ENCODE measurements at regions not wholly inside any gene's neighbourhood (a gene's known extent, or its start where the extent isn't known, plus 50 kb on each side); places are given as distances from the start of the nearest gene placed in this dataset.

- no peak overlapping the region for H3K4me3 ChIP-seq (ENCODE audit: low read depth in 1 of 3, low read length in 3 of 3)
- DNase-seq (ENCODE audit: low spot score), result no peak
- no peaks in the 10 kb centered on the region for H3K9me3 ChIP-seq (ENCODE audit: control insufficient read depth in 4 of 4, low read length in 3 of 4)
- H3K36me3 ChIP-seq (ENCODE audit: control insufficient read depth in 4 of 4, insufficient read depth in 3 of 4, low read depth in 1 of 4, low read length in 3 of 4), result no peaks in the 10 kb centered on the region
- H3K9ac ChIP-seq (ENCODE audit: low read depth in 1 of 2, low read length in 2 of 2), result no peak overlapping the region
- no peak overlapping the region for H3K27ac ChIP-seq (ENCODE audit: low read depth in 1 of 2, low read length in 2 of 2)
- H3K4me1 ChIP-seq (ENCODE audit: control insufficient read depth in 4 of 4, insufficient read depth in 4 of 4, low read length in 3 of 4), result peaks cover 0 to 18% (median 8%) of the 10 kb centered on the region in 4 donors
- no peaks in the 10 kb centered on the region for H3K27me3 ChIP-seq (ENCODE audit: control insufficient read depth in 4 of 4, insufficient read depth in 4 of 4, low read length in 3 of 4)
- TF ChIP-seq RXRA (IDR thresholded peaks at IDR 0.05) (no peak), FOXA2 (IDR thresholded peaks at IDR 0.05) (no peak), NR2F2 (IDR thresholded peaks at IDR 0.05) (no peak), JUND (IDR thresholded peaks at IDR 0.05) (no peak), FOXA1 (IDR thresholded peaks at IDR 0.05) (no peak), HNF4G (IDR thresholded peaks at IDR 0.05) (no peak)
Observed at GRCh38 chr1:228812961-228813360, 77.7 kb downstream of the RHOU start.

- H3K4me1 ChIP-seq (ENCODE audit: control insufficient read depth in 4 of 4, insufficient read depth in 4 of 4, low read length in 3 of 4), result peaks cover 0 to 18% (median 8%) of the 10 kb centered on the region in 4 donors
- no peak overlapping the region for H3K9ac ChIP-seq (ENCODE audit: low read depth in 1 of 2, low read length in 2 of 2)
- TF ChIP-seq RXRA (IDR thresholded peaks at IDR 0.05), result no peak
- no peak for TF ChIP-seq ZBTB33 (IDR thresholded peaks at IDR 0.05)
- TF ChIP-seq NR2F2 (IDR thresholded peaks at IDR 0.05), result no peak
- TF ChIP-seq TAF1 (conservative IDR thresholded peaks at IDR 0.05), result no peak
- TF ChIP-seq HNF4G (IDR thresholded peaks at IDR 0.05), result no peak
- no peak for TF ChIP-seq JUND (IDR thresholded peaks at IDR 0.05)
- no peak for TF ChIP-seq HNF4A (conservative IDR thresholded peaks at IDR 0.05)
- no peaks in the 10 kb centered on the region for H3K9me3 ChIP-seq (ENCODE audit: control insufficient read depth in 4 of 4, low read length in 3 of 4)
- 67% methylated on average over 4 of the region's 4 CpGs for whole genome bisulfite sequencing
- no peak overlapping the region for H3K4me3 ChIP-seq (ENCODE audit: low read depth in 1 of 3, low read length in 3 of 3)
- H3K27me3 ChIP-seq (ENCODE audit: control insufficient read depth in 4 of 4, insufficient read depth in 4 of 4, low read length in 3 of 4), result no peaks in the 10 kb centered on the region
- no peak overlapping the region for H3K27ac ChIP-seq (ENCODE audit: low read depth in 1 of 2, low read length in 2 of 2)
- no peak for DNase-seq (ENCODE audit: low spot score)
- no peaks in the 10 kb centered on the region for H3K36me3 ChIP-seq (ENCODE audit: control insufficient read depth in 4 of 4, insufficient read depth in 3 of 4, low read depth in 1 of 4, low read length in 3 of 4)
Observed at GRCh38 chr1:228814176-228814575, 78.9 kb downstream of the RHOU start.

- TF ChIP-seq ZBTB33 (IDR thresholded peaks at IDR 0.05) (no peak), ATF3 (IDR thresholded peaks at IDR 0.05) (no peak), JUND (IDR thresholded peaks at IDR 0.05) (no peak), YY1 (IDR thresholded peaks at IDR 0.05) (no peak), MAX (IDR thresholded peaks at IDR 0.05) (no peak), REST (IDR thresholded peaks at IDR 0.05) (no peak), SP1 (IDR thresholded peaks at IDR 0.05) (no peak), HNF4A (conservative IDR thresholded peaks at IDR 0.05) (no peak), RAD21 (IDR thresholded peaks at IDR 0.05) (no peak)
- H3K27me3 ChIP-seq (ENCODE audit: control insufficient read depth in 4 of 4, insufficient read depth in 4 of 4, low read length in 3 of 4), result no peaks in the 10 kb centered on the region
- 87% methylated on average over 7 of the region's 7 CpGs for WGBS
- no peak overlapping the region for H3K9ac ChIP-seq (ENCODE audit: low read depth in 1 of 2, low read length in 2 of 2)
- no peak overlapping the region for H3K27ac ChIP-seq (ENCODE audit: low read depth in 1 of 2, low read length in 2 of 2)
- H3K4me1 ChIP-seq (ENCODE audit: control insufficient read depth in 4 of 4, insufficient read depth in 4 of 4, low read length in 3 of 4), result no peaks in the 10 kb centered on the region
- H3K4me3 ChIP-seq (ENCODE audit: low read depth in 1 of 3, low read length in 3 of 3), result no peak overlapping the region
- no peaks in the 10 kb centered on the region for H3K36me3 ChIP-seq (ENCODE audit: control insufficient read depth in 4 of 4, insufficient read depth in 3 of 4, low read depth in 1 of 4, low read length in 3 of 4)
- H3K9me3 ChIP-seq (ENCODE audit: control insufficient read depth in 4 of 4, low read length in 3 of 4), result no peaks in the 10 kb centered on the region
- DNase-seq (ENCODE audit: low spot score), result no peak
Observed at GRCh38 chr1:228818296-228818695, 83.0 kb downstream of the RHOU start.

Measured in liver (tissue), 7 donors.